ENCODE measurements at regions not wholly inside any gene's neighbourhood (a gene's known extent, or its start where the extent isn't known, plus 50 kb on each side); places are given as distances from the start of the nearest gene placed in this dataset.

DNA sequence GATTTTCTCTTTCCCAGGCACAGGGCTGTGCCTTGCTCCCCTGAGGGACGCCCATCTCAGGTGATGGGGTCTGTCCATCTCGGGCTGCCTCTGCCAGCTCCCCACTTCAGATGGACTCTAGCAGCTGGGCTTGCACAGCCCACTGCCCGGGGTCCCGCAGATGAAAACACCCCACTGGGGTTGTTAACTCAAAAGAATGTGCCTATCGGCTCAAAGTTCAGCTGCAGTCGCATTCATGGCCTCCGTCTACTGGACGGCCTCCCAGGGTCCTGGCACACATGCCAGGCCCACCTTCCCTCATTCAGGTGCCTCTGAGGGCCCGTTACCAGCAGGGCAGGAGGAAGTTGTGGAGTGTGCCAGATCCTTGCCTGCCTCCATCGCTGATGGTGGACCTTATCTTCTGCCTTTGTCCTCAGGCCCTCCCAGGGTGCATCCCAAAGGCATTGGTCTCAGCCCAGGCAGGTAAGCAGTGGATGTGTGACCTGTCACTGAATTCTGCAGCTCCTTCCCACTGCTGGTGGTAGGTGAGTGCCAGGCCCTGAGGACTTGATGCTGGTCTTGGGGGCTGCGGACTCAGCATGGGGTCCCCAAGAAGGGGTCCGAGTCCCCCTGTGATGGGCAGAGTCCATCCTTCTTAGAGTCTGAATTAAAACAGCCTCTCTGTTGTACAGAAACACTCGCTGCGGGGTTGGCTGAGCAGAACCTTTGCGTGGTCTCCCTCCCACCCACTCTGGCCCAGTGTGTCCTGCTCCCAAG is 324.6 kb upstream of the DIO3 start:
- no peak for DNase-seq
- TF ChIP-seq, protein P1, sequence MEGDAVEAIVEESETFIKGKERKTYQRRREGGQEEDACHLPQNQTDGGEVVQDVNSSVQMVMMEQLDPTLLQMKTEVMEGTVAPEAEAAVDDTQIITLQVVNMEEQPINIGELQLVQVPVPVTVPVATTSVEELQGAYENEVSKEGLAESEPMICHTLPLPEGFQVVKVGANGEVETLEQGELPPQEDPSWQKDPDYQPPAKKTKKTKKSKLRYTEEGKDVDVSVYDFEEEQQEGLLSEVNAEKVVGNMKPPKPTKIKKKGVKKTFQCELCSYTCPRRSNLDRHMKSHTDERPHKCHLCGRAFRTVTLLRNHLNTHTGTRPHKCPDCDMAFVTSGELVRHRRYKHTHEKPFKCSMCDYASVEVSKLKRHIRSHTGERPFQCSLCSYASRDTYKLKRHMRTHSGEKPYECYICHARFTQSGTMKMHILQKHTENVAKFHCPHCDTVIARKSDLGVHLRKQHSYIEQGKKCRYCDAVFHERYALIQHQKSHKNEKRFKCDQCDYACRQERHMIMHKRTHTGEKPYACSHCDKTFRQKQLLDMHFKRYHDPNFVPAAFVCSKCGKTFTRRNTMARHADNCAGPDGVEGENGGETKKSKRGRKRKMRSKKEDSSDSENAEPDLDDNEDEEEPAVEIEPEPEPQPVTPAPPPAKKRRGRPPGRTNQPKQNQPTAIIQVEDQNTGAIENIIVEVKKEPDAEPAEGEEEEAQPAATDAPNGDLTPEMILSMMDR (IDR thresholded peaks at IDR 0.05): no peak
- intact Hi-C loops (cut with micrococcal nuclease): no loop called here
- Mint-ChIP-seq H3K4me1 (ENCODE audit: low read depth) (no peaks in the 10 kb centered on the region), H3K36me3 (ENCODE audit: low read depth) (no peaks in the 10 kb centered on the region), H3K27me3 (peaks cover 6% of the 10 kb centered on the region), H3K9me3 (no peaks in the 10 kb centered on the region), H3K27ac (no peak overlapping the region), H3K4me3 (no peak overlapping the region)
- CTCF ChIA-PET: no interaction called here
- ATAC-seq: no peak
- POLR2A ChIA-PET: no interaction called here

DNA sequence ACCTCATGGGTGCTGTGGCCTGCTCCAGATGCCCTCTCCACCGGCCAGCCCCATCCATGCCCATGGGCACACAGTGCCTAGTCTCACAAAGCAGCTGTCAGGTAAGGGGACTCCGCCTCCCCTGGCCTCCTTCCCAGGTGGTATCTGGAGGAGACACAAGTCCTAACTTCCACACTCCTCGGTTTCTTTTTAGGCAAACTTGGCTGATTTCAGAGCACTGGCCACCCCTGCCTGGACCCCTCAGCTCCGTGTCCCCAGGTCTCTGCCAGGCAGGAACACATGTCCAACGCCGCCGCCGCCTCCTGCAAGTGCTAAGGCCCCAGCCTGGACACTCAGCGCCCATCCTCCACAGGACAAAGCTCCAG is 324.1 kb upstream of the DIO3 start:
- no peaks in the 10 kb centered on the region for H3K9me3 Mint-ChIP-seq
- intact Hi-C loops (cut with micrococcal nuclease): no loop called here
- ATAC-seq: no peak

DNA sequence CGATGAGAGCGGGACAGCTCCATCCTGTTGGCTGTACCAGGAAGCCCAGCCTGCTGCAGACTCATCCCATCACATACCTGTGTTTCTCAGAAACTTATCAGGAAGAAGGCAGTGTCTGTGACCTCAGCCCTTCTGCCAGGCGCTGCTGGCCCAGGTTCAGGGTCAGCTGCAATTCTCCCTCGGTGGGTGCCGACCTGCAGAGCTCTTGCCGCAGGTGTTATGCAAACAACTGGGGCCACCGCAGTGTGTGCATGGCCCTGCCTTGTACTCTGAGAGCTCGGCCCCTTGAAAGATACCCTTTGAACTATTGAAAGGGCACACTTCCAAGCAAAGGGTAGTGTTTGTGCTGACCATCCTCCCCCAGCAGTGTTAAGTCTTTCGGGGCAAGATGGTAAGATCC is 322.2 kb upstream of the DIO3 start:
- POLR2A ChIA-PET: interaction anchor here (0.5 kb wide), 1 partner anchor 374 kb away, joined by 3 read pairs; no protein-coding TSS in a partner anchor
- intact Hi-C loops (cut with micrococcal nuclease): no loop called here
- Mint-ChIP-seq H3K4me1 (ENCODE audit: low read depth) (no peaks in the 10 kb centered on the region), H3K27ac (no peak overlapping the region), H3K4me3 (no peak overlapping the region), H3K27me3 (peaks cover 9% of the 10 kb centered on the region), H3K36me3 (ENCODE audit: low read depth) (no peaks in the 10 kb centered on the region), H3K9me3 (no peaks in the 10 kb centered on the region)
- ATAC-seq (no peak), DNase-seq (no peak)
- CTCF ChIA-PET: no interaction called here
- TF ChIP-seq, protein P1 (IDR thresholded peaks at IDR 0.05): no peak

More for the DNA sequence above, 324.1 kb upstream of the DIO3 start:
- Mint-ChIP-seq H3K36me3 (ENCODE audit: low read depth) (no peaks in the 10 kb centered on the region), H3K4me1 (ENCODE audit: low read depth) (no peaks in the 10 kb centered on the region), H3K27me3 (peaks cover 6% of the 10 kb centered on the region), H3K27ac (no peak overlapping the region), H3K4me3 (no peak overlapping the region)
- TF ChIP-seq, protein P1 (IDR thresholded peaks at IDR 0.05): no peak
- DNase-seq: no peak
- ChIA-PET CTCF (no interaction called here), POLR2A (no interaction called here)

DNA sequence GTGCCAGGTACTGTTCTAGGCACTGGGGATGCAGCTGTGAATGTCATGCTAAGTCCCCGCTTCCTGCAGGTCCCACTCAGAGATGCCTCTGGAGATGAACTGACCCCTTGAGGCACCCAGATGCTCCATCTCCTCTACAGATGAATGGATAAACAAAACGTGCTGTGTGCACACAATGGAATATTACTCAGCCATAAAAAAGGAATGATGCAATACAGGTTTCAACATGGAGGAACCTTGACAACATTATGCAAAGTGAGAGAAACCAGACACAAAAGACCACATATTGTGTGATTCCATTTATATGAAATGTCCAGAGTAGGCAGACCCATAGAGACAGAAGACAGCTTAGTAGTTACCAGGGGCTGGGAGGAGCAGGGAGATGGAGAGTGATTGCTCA is 320.1 kb upstream of the DIO3 start:
- ATAC-seq: no peak
- intact Hi-C loops (cut with micrococcal nuclease): no loop called here
- H3K9me3 Mint-ChIP-seq: no peaks in the 10 kb centered on the region

DNA sequence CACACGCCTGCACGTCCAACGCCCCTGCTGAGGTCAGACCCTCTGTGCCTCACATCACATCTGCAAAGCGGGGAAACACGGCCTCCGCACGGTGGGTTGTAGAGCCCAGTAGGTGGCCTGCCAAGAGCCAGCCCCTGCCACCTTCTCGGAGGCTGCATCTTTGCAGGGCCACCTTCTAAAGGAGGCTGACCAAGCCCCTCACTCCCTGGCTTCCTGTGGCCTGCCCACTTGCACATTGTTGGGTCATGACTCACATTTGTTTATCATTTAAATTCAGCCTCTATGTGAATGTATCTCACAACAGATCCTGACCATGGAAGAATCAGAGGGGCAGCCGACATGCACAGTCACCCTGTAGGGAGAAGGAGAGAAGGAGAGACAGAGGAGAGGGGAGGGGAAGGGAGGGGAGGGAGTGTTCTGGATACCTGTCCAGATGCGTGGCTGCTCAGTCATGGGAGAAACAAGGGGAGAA is 319.5 kb upstream of the DIO3 start:
- CTCF ChIA-PET: no interaction called here
- no peak overlapping the region for H3K4me3 Mint-ChIP-seq
- no peak for ATAC-seq
- DNase-seq: no peak
- POLR2A ChIA-PET: no interaction called here
- no peak overlapping the region for H3K27ac Mint-ChIP-seq
- no peaks in the 10 kb centered on the region for H3K36me3 Mint-ChIP-seq (ENCODE audit: low read depth)
- intact Hi-C loops (cut with micrococcal nuclease): no loop called here
- peaks cover 10% of the 10 kb centered on the region for H3K27me3 Mint-ChIP-seq
- TF ChIP-seq, protein P1 (IDR thresholded peaks at IDR 0.05): no peak
- H3K9me3 Mint-ChIP-seq: no peaks in the 10 kb centered on the region
- H3K4me1 Mint-ChIP-seq (ENCODE audit: low read depth): no peaks in the 10 kb centered on the region

More for the DNA sequence above, 320.1 kb upstream of the DIO3 start:
- no peaks in the 10 kb centered on the region for H3K4me1 Mint-ChIP-seq (ENCODE audit: low read depth)
- peaks cover 10% of the 10 kb centered on the region for H3K27me3 Mint-ChIP-seq
- CTCF ChIA-PET: no interaction called here
- POLR2A ChIA-PET: interaction anchor here (0.6 kb wide), 1 partner anchor 232 kb away, joined by 3 read pairs; no protein-coding TSS in a partner anchor
- DNase-seq: no peak
- TF ChIP-seq, protein P1 (IDR thresholded peaks at IDR 0.05): no peak
- H3K36me3 Mint-ChIP-seq (ENCODE audit: low read depth): no peaks in the 10 kb centered on the region
- H3K4me3 Mint-ChIP-seq: no peak overlapping the region
- H3K27ac Mint-ChIP-seq: no peak overlapping the region
